Activated CD8-positive, alpha-beta memory T cell treated with anti-CD3 and anti-CD28 coated beads for 1 hour (primary cell): ENCODE measurements at regions not wholly inside any gene's neighbourhood (a gene's known extent, or its start where the extent isn't known, plus 50 kb on each side); places are given as distances from the start of the nearest gene placed in this dataset.
"Not testable (repeated sequence)": the region's sequence is repeated elsewhere in the genome, so short reads cannot be mapped to it uniquely, and the experiment has no call there.

Source experiments
- DNase-seq, 2 donors: peaks; one replicate each; pipeline ENCODE4 v3.0.0-alpha.2; 2020; ENCODE audit warnings: low read depth in 1 of 2; ENCODE audit errors: extremely low read depth in 1 of 2

DNA sequence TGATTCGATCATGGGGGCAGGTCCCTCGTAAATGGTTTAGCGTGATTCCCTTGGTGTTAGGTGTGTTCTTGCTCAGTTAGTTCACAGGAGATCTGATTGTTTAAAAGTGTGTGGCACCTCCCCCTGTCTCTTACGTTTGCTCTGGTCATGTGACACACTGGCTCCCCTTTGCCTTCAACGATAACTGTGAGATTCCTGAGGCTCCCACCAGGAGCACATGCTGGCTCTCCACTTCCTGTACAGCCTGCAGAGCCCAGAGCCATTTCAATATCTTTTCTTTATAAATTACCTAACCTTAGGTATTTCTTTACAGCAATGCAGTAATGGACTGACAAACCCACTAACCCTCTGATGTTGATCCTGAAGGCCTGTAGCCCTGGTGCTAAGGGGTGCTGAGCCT lies 141.9 kb downstream of the FCRL5 start:
- DNase-seq: no peak

DNA sequence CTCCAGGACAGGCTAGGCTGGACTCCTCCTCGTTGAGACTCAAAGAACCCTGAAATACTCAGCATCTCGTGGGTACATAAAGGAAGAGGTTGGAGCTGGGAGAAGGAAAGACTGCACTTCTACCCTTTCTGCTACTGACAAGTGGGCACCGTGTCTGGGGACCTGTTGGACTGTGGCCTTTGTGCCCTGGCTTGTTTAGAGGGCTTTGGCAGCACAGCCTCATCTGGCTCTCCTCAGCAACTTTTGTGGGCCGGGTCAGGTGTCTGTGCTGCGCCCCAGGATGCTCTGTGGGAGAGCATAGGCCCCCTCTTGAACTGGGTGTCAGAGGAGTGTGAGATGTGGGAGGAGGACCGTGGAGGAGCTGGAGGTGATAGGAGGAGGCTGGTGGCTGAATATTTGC lies 142.4 kb downstream of the FCRL5 start:
- no peak for DNase-seq

DNA sequence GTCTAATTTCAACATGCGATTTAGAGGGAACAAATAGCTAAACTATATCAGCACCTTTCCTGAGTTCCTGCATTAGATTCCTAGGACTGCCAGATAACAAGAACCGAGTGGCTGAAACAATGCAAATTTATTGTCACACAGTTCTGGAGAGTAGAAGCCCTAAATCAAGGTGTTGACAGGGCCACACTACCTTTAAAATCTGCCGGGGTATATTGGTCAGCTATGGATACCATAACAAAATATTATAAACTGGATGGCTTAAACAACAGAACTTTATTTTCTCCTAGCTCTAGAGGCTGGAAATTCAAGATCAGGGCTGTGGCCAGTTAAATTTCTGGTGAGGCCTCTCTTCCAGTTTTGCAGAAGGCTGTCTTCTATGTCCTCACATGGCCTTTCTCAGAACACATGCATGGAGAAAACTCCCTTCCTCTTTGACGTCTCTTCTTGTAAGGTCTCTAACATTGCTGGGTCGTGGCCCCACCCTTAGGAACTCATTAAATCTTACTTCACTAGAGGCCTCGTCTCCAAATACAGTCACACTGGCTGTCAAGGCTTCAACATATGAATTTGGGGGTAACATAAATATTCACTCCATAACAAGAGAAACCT lies 144.3 kb downstream of the FCRL5 start:
- DNase-seq: no peak

DNA sequence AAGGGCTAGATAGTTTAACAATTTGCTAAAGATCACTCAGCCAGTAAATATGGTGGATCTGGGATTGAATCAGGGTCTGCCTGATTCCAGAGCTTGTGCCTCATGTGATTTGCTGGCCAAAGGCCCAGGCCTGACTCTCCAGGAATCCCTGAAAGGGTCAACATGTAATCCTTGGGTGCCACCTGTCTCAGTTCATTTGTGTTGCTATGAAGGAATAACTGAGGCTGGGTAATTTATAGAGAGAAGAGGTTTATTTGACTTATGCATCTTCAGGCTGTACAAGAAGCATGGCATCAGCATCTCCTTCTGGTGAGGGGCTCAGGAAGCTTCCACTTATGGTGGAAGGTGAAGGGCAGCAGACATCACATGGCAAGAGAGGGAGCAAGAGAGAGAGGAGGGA lies 144.9 kb downstream of the FCRL5 start:
- DNase-seq: no peak

DNA sequence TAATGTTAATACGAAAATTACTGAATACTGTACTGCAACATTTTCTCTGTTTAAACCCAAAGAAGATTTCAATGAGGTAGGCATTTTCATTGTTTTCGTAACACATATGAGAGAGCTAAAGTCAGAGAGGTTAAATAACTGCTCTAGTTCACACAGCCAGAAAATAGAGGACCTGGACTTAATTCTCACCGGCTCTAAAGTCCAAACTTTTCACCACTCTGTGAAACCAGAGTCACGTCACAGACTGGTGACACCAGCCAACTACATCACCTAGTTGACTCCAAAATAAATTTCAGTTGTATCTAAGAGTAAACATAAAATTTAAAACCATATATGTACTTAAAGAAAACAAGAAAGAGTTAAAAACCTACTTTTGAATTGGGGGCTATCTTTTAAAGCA lies 146.7 kb downstream of the FCRL5 start:
- no peak for DNase-seq

DNA sequence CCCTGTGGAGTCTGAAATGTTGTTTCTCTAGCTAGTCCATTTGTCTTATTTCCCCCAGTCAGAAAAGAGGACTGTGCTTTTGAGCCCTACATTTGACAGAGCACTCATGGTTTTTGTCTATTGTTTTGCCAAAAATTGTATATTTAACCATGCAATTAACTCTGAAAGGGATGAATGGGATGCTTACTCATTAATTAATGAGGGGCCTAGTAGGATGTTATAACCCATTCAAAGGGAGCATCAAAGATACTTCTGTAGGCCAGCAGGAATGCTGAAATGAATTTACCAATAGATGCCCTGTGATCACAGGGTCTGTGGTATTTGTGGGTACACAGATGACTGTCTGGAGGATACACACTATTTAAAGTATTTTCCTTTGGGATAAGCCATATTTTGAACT lies 147.7 kb downstream of the FCRL5 start:
- DNase-seq: no peak

DNA sequence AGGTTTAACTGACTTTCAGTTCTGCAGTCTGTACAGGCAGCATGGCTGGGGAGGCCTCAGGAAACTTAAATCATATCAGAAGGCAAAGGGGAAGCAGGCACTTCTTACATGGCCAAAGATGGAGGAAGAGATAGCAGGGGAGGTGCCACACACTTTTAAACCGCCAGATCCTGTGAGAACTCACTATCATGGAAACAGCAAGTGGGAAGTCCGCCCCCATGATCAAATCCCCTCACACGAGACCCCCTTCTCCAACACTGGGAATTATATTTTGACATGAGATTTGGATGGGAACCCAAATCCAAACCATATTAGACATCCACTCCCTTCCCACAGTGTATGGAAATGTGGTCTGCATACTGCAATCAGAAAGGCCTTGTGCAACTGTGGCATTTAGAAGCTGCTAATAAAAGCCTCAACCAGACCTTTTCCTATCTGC lies 148.2 kb downstream of the FCRL5 start:
- no peak for DNase-seq

DNA sequence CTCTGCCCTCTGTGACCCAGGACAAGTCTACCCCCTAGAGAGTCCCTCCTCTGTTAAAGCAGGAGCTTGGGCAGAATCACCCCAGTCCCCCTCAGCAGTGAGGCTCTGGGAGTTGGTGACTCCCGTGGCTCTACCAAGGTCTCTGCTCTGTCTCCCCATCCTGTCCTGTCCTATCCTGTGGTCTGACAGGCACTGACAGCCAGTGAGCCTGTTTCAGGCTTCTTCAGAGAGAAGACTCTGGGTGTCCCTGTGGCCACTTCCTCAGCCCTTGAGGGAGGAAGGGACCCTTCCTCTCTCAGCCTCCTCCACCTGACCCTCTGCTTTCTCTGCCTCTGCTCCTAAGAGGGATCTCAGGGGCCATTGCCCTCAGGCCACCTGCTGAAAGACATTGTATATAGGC lies 148.7 kb downstream of the FCRL5 start:
- DNase-seq: no peak

DNA sequence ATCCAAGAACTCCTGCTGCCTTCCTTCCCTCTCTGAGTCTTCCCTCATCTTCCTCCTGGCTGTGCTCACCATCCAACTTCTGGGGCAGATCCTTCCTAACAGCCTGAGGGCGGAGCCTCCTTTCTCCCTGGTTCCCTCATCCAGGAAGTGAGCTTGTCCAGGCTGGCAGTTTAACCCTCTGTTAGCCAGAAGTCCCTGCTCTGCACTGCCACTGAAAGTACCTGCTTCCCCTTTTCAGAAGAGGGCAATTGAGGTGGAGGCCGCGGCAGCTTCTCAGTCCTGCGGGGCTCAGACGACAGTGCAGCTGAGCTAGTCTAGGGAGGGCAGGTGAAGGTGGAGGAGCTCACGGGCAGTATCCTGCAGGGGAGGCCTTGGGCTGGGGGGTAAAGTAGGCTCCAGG lies 149.1 kb downstream of the FCRL5 start:
- no peak for DNase-seq

DNA sequence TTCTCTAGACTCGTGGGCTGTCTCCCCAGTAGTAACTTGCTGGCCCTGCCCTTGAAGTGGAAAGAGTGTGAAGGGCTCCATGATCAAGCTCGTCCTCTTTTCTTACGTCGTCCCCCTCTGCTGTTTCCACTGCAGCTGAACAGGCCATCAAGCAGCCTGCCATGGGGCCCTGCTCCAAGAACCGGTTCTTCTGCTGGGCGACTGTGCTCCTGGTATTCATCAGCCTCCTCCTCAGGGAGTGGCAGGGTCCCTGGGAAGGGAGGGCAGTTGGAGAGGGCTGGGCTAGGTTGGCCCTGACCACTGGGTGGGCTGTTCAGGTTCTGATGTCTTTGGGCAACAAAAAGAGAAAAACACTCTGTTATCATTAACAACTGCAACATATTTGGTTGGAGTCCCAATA lies 151.5 kb downstream of the FCRL5 start:
- DNase-seq: no peak

DNA sequence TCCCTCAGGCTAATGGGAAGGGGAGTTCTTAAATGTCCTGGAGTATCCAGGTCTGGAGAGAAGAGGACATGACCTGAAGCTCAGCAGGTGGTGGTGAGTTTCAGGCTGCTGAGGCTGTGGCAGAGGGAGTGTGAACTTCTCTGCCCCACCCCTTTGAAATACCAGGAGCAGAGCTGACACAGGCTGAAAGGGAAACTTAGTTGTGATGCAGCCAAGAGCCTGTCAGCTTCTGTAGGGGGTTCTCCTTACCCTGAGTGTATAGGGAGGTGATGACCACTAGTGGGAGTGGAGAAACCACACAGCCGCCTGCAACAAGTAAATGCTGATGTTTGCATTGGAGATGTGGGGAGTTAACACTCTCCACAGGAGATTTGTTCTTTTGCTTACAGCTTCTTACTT lies 152.3 kb downstream of the FCRL5 start:
- no peak for DNase-seq

DNA sequence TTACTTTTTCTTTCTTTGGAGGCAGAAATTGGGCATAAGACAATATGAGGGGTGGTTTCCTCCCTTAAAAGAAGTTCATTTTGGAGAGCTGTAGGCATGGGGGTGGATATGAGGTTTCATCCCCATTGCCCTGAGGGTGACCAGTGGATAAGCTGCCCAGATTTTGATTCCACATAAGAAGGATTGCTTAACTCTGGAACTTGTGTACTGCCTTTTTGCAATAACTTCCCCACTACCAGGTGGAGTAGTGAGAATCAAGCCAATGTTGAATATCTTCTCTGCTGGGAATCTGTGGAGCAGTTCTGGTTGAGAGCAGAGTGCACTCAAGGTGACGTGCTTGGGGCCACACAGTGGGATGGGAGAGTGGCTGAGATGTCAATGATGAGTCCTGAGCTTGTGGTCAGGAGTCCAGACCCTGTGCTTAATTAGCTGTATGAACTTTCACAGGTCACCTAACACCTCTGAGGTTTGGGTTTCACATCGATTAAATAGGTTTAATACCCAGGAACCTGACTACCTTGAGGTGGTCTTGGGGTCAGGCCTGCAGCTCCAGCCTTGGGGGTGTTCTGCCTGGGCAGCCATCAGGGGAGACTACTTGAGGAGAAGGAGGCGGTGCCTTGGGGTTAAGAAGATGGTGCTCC lies 152.9 kb downstream of the FCRL5 start:
- DNase-seq: no peak

DNA sequence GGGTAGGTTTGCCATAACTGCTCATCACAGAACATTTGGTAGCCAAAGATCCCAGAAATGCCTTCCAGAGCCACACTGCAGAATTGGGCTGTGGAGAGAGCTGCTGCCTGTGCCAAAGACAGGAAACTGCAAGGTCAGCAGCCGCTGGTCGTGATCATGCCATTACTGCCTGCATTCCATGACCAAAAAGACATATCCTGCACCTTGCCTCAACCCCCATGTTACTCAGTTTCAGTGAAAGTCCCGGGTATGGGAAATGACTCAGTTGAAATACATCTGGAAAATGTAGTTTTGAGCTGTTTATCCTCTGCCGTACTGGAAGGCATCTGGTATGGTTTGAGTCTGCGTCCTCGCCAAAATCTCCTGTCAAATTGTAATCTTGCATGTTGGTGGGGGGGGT lies 161.7 kb downstream of the FCRL5 start:
- no peak for DNase-seq

DNA sequence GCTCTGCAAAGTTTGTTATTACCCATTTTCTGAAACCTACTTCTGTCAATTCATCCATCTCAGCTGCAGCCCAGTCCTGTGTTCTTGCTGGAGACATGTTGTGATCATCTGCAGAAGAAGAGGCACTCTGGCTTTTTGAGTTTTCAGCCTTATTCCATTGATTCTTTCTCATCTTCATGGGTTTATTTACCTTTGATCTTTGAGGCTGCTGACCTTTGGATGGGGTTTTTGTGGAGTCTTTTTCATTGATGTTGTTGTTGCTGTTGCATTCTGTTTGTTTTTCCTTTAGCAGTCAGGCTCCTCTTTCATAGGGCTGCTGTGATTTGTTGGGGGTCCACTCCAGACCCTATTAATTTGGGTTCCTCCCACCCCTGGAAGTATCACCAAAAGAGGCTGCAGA lies 164.3 kb downstream of the FCRL5 start:
- DNase-seq: no peak

DNA sequence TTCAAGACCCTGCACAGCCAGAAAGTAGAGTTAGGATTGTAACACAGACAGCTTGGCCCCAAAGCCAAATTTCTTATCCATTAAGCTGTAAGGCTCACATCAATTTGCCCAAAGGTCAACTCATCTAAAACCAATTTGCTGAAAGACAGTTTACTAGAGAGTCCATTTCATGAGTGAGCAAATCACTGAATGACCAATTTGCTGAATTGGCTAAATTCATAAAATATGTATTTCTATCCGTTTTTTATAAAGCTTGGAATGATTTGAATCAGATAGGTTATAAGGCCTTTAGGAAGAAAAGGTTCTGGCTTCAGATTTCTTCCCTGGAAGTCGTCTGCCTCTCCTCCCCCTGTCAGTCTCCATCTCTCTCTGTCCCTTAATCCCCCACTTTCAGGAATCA lies 168.1 kb downstream of the FCRL5 start:
- no peak for DNase-seq

DNA sequence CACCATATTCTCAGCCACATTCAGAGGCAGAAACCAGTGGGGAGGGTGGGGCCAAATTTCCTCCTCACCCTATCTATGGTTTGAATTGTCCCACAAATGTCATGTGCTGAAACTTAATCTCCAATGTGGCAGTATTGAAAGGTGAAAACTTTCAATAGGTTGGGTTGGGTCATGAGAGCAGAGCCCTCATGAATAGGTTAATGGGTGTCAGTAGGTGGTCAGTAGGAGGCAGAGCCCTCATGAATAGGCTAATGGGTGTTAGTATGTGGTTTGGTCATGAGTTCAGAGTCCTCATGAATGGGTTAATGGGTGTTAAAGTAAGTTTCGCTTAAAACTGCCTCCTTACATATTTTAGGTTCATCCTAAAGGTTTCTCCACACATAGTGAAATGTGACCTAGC lies 170.0 kb downstream of the FCRL5 start:
- no peak for DNase-seq

DNA sequence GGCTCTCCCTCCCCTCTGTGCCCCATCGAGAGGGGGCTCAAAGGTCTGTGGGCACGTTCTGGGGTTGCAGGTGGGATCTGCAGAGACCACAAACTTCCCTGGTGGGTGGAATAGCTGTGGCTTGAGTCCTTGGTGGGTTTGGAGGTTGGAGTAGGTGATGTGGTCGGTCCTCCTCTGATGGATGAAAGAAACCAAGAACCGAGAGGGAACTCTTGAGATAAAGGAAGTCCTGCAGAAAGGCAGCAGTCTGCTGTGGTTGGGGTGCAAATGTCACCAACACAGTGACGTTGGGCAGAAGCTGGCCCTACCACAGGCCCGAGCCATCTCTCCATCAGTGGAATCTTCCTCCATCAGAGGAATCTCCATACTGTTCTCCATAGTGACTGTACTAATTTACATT lies 171.8 kb downstream of the FCRL5 start:
- no peak for DNase-seq

DNA sequence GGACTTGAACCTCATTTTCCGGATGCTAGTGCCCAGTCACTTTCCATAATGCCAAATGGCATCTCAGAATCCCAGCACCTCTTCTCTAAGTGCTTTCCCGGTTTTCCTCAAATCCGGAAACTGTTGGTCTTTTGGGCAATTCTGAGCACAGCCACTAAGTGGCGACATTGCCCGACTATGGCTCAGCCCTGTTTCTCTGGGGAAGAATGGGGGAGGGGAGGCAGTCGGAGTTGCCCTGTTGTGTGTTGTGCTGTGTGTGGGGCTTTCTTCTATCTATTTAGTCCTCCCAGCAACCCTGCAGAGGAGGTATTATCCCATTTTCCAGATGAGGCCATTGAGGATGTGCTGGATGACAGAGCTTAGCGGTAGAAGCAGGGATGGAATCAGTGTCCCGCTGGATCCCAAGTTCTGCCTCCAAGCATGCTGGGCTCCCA lies 175.0 kb downstream of the FCRL5 start:
- not testable (repeated sequence) for DNase-seq

DNA sequence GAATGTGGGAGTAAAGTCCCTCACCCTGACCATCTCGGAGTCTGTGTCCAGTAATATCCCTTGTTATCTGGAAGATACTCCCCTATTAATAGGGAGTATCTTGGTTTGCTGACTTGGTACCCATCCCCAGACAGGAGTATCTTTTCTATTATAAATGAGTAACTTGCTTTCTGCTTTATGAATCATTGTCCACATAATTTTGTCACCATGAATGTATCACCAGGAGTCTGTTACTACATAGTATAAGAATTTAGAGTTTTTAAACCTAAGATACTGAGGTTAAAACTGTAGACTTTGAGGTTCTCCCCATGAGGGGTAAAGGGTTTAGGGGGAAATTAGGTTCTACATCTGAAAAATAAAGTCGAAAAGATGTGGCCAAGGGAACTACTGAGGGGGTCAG lies 175.6 kb downstream of the FCRL5 start:
- DNase-seq: no peak

DNA sequence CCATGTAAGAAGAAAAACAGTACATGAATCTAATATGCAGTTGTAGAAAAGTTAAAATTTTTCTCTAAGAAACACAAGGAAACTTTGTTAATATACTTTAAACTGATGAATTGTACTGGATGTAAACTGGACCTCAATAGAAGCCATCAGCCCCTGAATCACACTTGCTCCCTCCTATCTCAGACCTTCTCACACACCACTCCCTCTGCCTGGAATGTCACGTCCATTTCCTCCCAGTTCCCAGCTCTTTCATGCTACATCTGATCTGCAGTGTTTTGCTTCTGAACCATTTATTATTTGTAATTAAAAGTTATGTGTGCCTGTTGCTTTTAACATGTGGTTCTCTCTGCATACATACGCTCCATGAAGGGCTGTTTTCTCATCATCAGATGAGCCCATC lies 180.0 kb downstream of the FCRL5 start:
- not testable (repeated sequence) for DNase-seq

DNA sequence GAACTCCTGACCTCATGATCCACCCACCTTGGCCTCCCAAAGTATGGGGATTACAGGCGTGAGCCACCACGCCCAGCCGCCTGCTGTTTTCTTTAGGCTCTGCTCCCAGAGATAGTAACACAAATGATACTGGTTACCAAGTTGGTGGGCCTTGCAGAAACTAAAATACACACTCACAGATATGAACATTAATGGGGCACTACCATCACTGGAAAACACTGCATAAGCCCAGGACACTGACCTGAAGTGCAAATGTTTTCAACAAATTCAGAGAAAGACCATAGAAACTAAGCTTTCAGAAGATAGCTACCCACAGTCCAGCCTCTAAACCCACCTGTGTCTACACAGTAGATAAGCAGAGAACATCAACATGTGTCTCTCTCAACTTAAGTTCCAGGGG lies 180.5 kb downstream of the FCRL5 start:
- DNase-seq: no peak

DNA sequence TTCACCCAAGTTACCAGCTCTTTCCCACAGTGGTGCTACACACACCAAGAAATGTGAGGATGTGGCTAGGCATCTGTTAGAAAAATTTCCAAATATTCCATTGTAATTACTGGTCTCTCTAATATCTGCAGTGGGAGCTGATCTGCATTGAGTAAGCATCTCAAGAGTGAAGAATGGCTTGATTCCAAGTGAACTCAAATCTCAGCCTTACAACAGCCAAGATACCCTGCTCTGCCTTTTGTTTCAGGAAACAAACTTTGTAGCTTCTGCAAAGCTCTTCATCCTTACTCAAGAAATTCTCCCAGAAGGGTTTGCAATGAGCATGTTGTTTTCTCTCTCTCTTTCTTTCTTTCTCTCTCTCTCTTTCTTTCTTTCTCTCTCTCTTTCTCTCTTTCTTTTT lies 181.1 kb downstream of the FCRL5 start:
- DNase-seq: no peak

DNA sequence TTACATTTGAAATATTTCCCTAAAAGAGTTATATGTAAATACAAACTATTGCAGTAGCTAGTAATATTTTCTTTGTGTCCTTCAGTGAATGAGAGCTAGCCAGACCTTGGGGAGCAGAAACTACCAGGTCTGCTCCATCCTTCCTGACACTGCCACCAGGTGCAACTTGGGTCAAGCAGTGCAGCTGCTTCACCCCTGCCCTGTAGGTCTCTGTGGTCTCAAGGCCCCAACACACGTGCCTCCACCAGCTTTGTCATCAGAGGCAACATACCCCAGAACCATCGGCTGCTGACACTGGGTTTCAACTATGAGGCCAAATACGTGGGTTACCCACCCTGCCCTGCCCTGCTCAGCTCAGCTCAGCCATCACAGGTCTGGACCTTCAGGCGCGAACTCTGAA lies 181.6 kb downstream of the FCRL5 start:
- no peak for DNase-seq
